A673 (cell line): ENCODE measurements at regions not wholly inside any gene's neighbourhood (a gene's known extent, or its start where the extent isn't known, plus 50 kb on each side); places are given as distances from the start of the nearest gene placed in this dataset.

Experiments
- BruUV-seq: library from RNA; stranded (reverse); fragments of 400-500 nt; replicated peaks from 2 replicates; lab custom pipeline; 2021; lab: Mats Ljungman, UMichigan
- CTCF ChIA-PET: fragments of 300-600 bp; sonication (Branson Sonifier 250); formaldehyde crosslinking; loops from one replicate; lab custom pipeline; 2022; ENCODE audit warnings: antibody characterized with exemption; lab: Charles Lee
- POLR2A ChIA-PET: fragments of 300-600 bp; sonication (Branson Sonifier 250); formaldehyde crosslinking; loops from one replicate; lab custom pipeline; 2022; ENCODE audit warnings: antibody characterized with exemption; ENCODE audit not compliant: low non-redundant PET; lab: Charles Lee
- DNase-seq: peaks from one replicate; pipeline ENCODE4 v3.0.0-alpha.2; 2015; ENCODE audit warnings: low spot score
- H3K27ac ChIP-seq: fragments of 200-600 bp; sonication (generic); 2 replicates; pipeline ENCODE4 v1.5.1; 2016; ENCODE audit warnings: mixed run types, low read depth, mild to moderate bottlenecking, mixed read lengths, antibody characterized with exemption, low read length; ENCODE audit not compliant: poor library complexity, severe bottlenecking
- H3K27me3 ChIP-seq: fragments of 200-600 bp; sonication (generic); replicated peaks from 2 replicates; pipeline ENCODE4 v1.6.1; 2017; ENCODE audit warnings: mixed run types, low read depth, mild to moderate bottlenecking, mixed read lengths, antibody characterized with exemption, low read length; ENCODE audit not compliant: insufficient read depth, poor library complexity
- H3K36me3 ChIP-seq: fragments of 200-600 bp; sonication (generic); 2 replicates; pipeline ENCODE4 v1.6.1; 2016; ENCODE audit warnings: mixed run types, mild to moderate bottlenecking, mixed read lengths, antibody characterized with exemption, low read length; ENCODE audit not compliant: insufficient read depth, poor library complexity, severe bottlenecking
- H3K4me1 ChIP-seq: fragments of 200-600 bp; sonication (generic); 2 replicates; pipeline ENCODE4 v1.6.1; 2017; ENCODE audit warnings: mixed run types, mild to moderate bottlenecking, mixed read lengths, antibody characterized with exemption, low read length; ENCODE audit not compliant: insufficient read depth, poor library complexity, severe bottlenecking
- H3K4me3 ChIP-seq: fragments of 200-600 bp; sonication (generic); 2 replicates; pipeline ENCODE4 v1.5.1; 2016; ENCODE audit warnings: low read depth, mixed run types, mild to moderate bottlenecking, mixed read lengths, low read length; ENCODE audit not compliant: poor library complexity, severe bottlenecking
- H3K9me3 ChIP-seq: fragments of 200-600 bp; sonication (generic); 2 replicates; pipeline ENCODE4 v1.6.1; 2016; ENCODE audit warnings: mixed run types, low read depth, mild to moderate bottlenecking, mixed read lengths, antibody characterized with exemption, low read length; ENCODE audit not compliant: poor library complexity, severe bottlenecking
- EZH2 ChIP-seq: fragments of 200-600 bp; sonication (generic); IDR thresholded peaks from 2 replicates; pipeline ENCODE4 v1.6.1; 2017; ENCODE audit warnings: borderline replicate concordance, low read depth, mild to moderate bottlenecking, mixed read lengths, antibody characterized with exemption, low read length; ENCODE audit not compliant: poor library complexity, severe bottlenecking
- intact Hi-C: fragments of 100-400 bp; cut with micrococcal nuclease; formaldehyde crosslinking; loops from one replicate; pipeline ENCODE4 v1.10.0; 2022; ENCODE audit not compliant: unreplicated experiment
- TF ChIP-seq, protein P1 (sequence below): fragments of 300-800, 200-600 bp; sonication (generic); conservative IDR thresholded peaks from 2 replicates; pipeline ENCODE4 v1.5.1; 2017; ENCODE audit warnings: low read depth, mild to moderate bottlenecking, antibody characterized with exemption, low read length, moderate library complexity, mixed read lengths

DNA sequence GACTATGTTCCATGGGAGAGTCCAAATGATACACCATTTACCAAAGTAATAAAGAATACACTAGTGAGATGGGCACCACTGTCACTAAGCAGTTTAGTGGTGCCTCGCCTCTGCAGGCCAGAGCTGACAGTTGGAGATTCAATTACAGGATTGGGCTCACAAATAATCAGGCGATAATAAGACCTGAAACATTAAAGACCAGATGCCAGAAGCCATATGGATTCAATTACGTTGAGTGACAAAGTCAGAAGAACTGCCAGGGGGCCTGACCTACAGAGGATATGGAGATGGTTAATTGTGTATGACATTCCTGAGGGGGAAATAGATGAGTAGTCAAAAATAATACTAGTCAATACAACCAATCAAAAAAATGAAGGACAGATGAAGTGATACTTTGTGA, 65.2 kb upstream of the ST6GALNAC5 start:
- BruUV-seq, result no TSS peak
- H3K36me3 ChIP-seq, result no peaks in the 10 kb centered on the region
- H3K27me3 ChIP-seq, result peaks cover 9% of the 10 kb centered on the region
- no peaks in the 10 kb centered on the region for H3K4me1 ChIP-seq
- H3K9me3 ChIP-seq, result no peaks in the 10 kb centered on the region
- H3K27ac ChIP-seq, result no peak overlapping the region
- peak; percentile 8 for DNase-seq
- no peak overlapping the region for H3K4me3 ChIP-seq
- no peak for TF ChIP-seq EZH2
- TF ChIP-seq, protein P1, sequence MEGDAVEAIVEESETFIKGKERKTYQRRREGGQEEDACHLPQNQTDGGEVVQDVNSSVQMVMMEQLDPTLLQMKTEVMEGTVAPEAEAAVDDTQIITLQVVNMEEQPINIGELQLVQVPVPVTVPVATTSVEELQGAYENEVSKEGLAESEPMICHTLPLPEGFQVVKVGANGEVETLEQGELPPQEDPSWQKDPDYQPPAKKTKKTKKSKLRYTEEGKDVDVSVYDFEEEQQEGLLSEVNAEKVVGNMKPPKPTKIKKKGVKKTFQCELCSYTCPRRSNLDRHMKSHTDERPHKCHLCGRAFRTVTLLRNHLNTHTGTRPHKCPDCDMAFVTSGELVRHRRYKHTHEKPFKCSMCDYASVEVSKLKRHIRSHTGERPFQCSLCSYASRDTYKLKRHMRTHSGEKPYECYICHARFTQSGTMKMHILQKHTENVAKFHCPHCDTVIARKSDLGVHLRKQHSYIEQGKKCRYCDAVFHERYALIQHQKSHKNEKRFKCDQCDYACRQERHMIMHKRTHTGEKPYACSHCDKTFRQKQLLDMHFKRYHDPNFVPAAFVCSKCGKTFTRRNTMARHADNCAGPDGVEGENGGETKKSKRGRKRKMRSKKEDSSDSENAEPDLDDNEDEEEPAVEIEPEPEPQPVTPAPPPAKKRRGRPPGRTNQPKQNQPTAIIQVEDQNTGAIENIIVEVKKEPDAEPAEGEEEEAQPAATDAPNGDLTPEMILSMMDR, result no peak
- ChIA-PET CTCF (no interaction called here), POLR2A (no interaction called here)
- intact Hi-C loops, result no loop called here

DNA sequence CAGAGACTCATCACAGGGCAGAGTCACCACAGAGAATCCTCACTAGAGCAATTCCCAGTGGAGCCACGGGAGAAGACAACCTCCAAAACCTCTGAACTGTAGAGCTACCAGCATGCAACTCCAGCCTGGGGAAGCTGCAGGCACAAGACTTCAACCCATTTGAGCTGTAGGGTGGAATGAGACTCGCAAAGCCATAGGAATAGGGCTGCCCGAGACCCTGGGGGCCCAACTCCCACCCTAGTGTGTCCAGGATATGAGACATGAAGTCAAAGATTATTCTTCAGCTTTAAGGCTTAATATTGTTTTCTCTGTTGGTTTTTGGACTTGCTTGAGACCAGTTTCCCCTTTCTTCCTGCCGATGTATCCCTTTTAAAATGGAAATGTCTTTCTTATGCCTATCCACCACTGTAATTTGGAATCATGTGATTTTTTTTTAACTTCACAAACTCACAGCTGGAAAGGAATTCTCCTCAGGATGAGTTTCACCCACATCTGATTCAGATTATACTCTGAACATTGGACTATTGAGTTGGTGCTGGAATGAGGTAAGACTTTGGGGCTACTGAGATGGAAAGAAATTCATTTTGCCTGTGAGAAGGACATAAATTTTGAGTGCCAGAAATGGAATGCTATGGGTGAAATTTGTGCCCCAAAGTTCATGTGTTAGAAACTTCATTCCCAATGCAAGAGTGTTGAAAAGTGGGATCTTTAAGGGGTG, 59.6 kb upstream of the ST6GALNAC5 start:
- Histone ChIP-seq H3K4me1 (no peaks in the 10 kb centered on the region), H3K36me3 (no peaks in the 10 kb centered on the region), H3K27ac (no peak overlapping the region), H3K27me3 (peaks cover 16% of the 10 kb centered on the region), H3K4me3 (no peak overlapping the region), H3K9me3 (no peaks in the 10 kb centered on the region)
- no TSS peak for BruUV-seq
- no peak for DNase-seq
- intact Hi-C loops, result no loop called here
- ChIA-PET POLR2A (no interaction called here), CTCF (no interaction called here)
- TF ChIP-seq, protein P1, result no peak
- no peak for TF ChIP-seq EZH2
